CD14-positive monocyte (primary cell): ENCODE measurements at regions not wholly inside any gene's neighbourhood (a gene's known extent, or its start where the extent isn't known, plus 50 kb on each side); places are given as distances from the start of the nearest gene placed in this dataset.
"Not testable (repeated sequence)": the region's sequence is repeated elsewhere in the genome, so short reads cannot be mapped to it uniquely, and the experiment has no call there.

Experiments
- DNase-seq, 3 donors: peaks; one replicate each; pipeline ENCODE4 v3.0.0-alpha.2; 2011 to 2022
- H2AFZ ChIP-seq: 2 replicates; pipeline ENCODE4 v1.6.0; 2012; ENCODE audit warnings: mild to moderate bottlenecking, low read depth, low read length, inconsistent platforms; ENCODE audit not compliant: insufficient read depth, poor library complexity, severe bottlenecking
- H3K27ac ChIP-seq, 2 donors: 1 replicate in 1 of 2; 2 replicates in 1 of 2; pipeline ENCODE4 v1.5.1; 2012 to 2013; ENCODE audit warnings: low read length in 2 of 2, control low read depth in 1 of 2, inconsistent platforms in 1 of 2, low read depth in 1 of 2, mild to moderate bottlenecking in 1 of 2
- H3K27me3 ChIP-seq, 2 donors: one replicate each; pipeline versions ENCODE4 v1.6.0 to v1.6.1; 2011 to 2013; ENCODE audit warnings: low read length in 2 of 2; ENCODE audit not compliant: control insufficient read depth in 2 of 2, insufficient read depth in 2 of 2
- H3K36me3 ChIP-seq, 2 donors: replicated peaks in 1 of 2; 1 replicate in 1 of 2; 2 replicates in 1 of 2; pipeline versions ENCODE4 v1.5.1 to v1.6.1; 2012 to 2013; ENCODE audit warnings: low read length in 2 of 2, control low read depth in 1 of 2, inconsistent platforms in 1 of 2, mild to moderate bottlenecking in 1 of 2; ENCODE audit not compliant: insufficient read depth in 2 of 2, control insufficient read depth in 1 of 2
- H3K4me1 ChIP-seq, 2 donors: 1 replicate in 1 of 2; 2 replicates in 1 of 2; pipeline versions ENCODE4 v1.5.1 to v1.6.1; 2012 to 2013; ENCODE audit warnings: low read length in 2 of 2, control low read depth in 1 of 2, inconsistent platforms in 1 of 2, mild to moderate bottlenecking in 1 of 2, moderate library complexity in 1 of 2; ENCODE audit not compliant: insufficient read depth in 2 of 2, control insufficient read depth in 1 of 2
- H3K4me2 ChIP-seq: replicated peaks from 2 replicates; pipeline ENCODE3; 2012; ENCODE audit warnings: low read length, moderate library complexity, mild to moderate bottlenecking; ENCODE audit not compliant: poor library complexity, severe bottlenecking; ENCODE audit errors: extremely low read depth
- H3K4me3 ChIP-seq, 3 experiments: fragments of 200-600 bp in 1 of 3; sonication (generic) in 1 of 3; replicated peaks in 1 of 3; 1 replicate in 2 of 3; 2 replicates in 1 of 3; pipeline ENCODE4 v1.5.1; 2011 to 2013; ENCODE audit warnings: low read length in 3 of 3, mild to moderate bottlenecking in 3 of 3, control low read depth in 2 of 3, low read depth in 2 of 3, inconsistent platforms in 1 of 3, moderate library complexity in 1 of 3
- H3K79me2 ChIP-seq: 2 replicates; pipeline ENCODE4 v1.6.0; 2012; ENCODE audit warnings: mild to moderate bottlenecking, control low read depth, inconsistent platforms, low read length, moderate library complexity; ENCODE audit not compliant: insufficient read depth
- H3K9ac ChIP-seq: 2 replicates; pipeline ENCODE4 v1.6.0; 2017; ENCODE audit warnings: low read length, mild to moderate bottlenecking; ENCODE audit not compliant: insufficient read depth, poor library complexity, severe bottlenecking
- H3K9me3 ChIP-seq, 2 donors: replicated peaks in 1 of 2; 1 replicate in 1 of 2; 2 replicates in 1 of 2; pipeline versions ENCODE4 v1.5.1 to v1.6.1; 2012 to 2013; ENCODE audit warnings: low read length in 2 of 2, control low read depth in 1 of 2; ENCODE audit not compliant: control insufficient read depth in 1 of 2, insufficient read depth in 1 of 2
- H4K20me1 ChIP-seq: 2 replicates; pipeline ENCODE4 v1.6.0; 2012; ENCODE audit warnings: mild to moderate bottlenecking, low read length, control low read depth, moderate library complexity; ENCODE audit not compliant: insufficient read depth
- H3K27ac Mint-ChIP-seq, 7 donors: one replicate each; pipeline ENCODE4 v1.8.0; 2020; ENCODE audit warnings: mild to moderate bottlenecking in 7 of 7, mixed read lengths in 7 of 7, moderate library complexity in 6 of 7, inconsistent platforms in 2 of 7
- H3K27me3 Mint-ChIP-seq, 3 donors: one replicate each; pipeline ENCODE4 v1.8.0; 2021 to 2022; ENCODE audit warnings: low read depth in 3 of 3, mild to moderate bottlenecking in 3 of 3, mixed read lengths in 3 of 3, moderate library complexity in 3 of 3, inconsistent platforms in 1 of 3
- H3K36me3 Mint-ChIP-seq, 2 donors: one replicate each; pipeline ENCODE4 v1.8.0; 2020; ENCODE audit warnings: mixed read lengths in 2 of 2, inconsistent platforms in 1 of 2, mild to moderate bottlenecking in 1 of 2
- H3K4me1 Mint-ChIP-seq: one replicate; pipeline ENCODE4 v1.8.0; 2020; ENCODE audit warnings: mild to moderate bottlenecking, mixed read lengths
- H3K4me3 Mint-ChIP-seq, 2 donors: one replicate each; pipeline ENCODE4 v1.8.0; 2020; ENCODE audit warnings: mild to moderate bottlenecking in 2 of 2, mixed read lengths in 2 of 2, moderate library complexity in 1 of 2
- H3K9me3 Mint-ChIP-seq, 7 donors: one replicate each; pipeline ENCODE4 v1.8.0; 2020 to 2022; ENCODE audit warnings: mixed read lengths in 7 of 7, mild to moderate bottlenecking in 6 of 7, moderate library complexity in 6 of 7, inconsistent platforms in 2 of 7
- WGBS: methylation state at CpG from one replicate; pipeline ENCODE4 v1.1.5; 2013; ENCODE audit warnings: missing lambda C conversion rate; ENCODE audit not compliant: insufficient coverage; 5-methylcytosine and 5-hydroxymethylcytosine counted together
- intact Hi-C, 2 donors: fragments of 100-400 bp; cut with micrococcal nuclease; formaldehyde crosslinking; loops; one replicate each; pipeline versions ENCODE4 v1.15.0 to v1.15.1; 2023
- TF ChIP-seq, protein P1 (sequence below): fragments of 200-600 bp; IDR thresholded peaks from one replicate; pipeline ENCODE4 v1.8.0; 2022; ENCODE audit warnings: antibody characterized with exemption, mild to moderate bottlenecking

DNA sequence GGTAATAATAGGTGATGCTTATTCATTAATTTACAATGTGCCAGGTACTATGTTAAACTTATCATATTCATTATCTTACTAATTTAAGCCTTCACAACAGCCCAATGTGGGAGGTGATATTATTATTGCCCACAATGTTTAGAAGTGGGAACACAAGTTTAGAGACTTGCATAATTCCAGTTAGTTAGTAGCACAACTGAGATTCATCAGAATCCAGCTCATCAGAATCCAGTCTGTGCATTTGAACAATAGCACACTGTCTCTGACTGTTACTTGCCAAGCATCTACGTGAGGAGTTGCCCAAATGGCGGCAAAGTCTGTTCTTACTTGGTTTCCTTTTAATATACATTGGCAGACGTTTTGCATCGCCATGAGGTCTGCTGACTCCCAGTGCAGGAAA lies 110.9 kb upstream of the BASP1 start:
- no peaks in the 10 kb centered on the region for H3K36me3 Mint-ChIP-seq
- H3K4me1 ChIP-seq, result peaks cover 14 to 17% of the 10 kb centered on the region in 2 donors
- 100% methylated on average over 2 of the region's 4 CpGs for WGBS
- no peaks in the 10 kb centered on the region for H3K79me2 ChIP-seq
- peaks cover 1 to 4% (median 3%) of the 10 kb centered on the region in 3 donors for H3K27me3 Mint-ChIP-seq
- H3K4me2 ChIP-seq, result no peak overlapping the region
- H3K4me1 Mint-ChIP-seq, result peaks cover 18% of the 10 kb centered on the region
- H3K9me3 Mint-ChIP-seq, result no peaks in the 10 kb centered on the region
- H3K4me3 ChIP-seq, result no peak overlapping the region
- no peak overlapping the region for H3K4me3 Mint-ChIP-seq
- H3K27me3 ChIP-seq, result no peaks in the 10 kb centered on the region
- intact Hi-C loops, result no loop called here
- H3K36me3 ChIP-seq, result no peaks in the 10 kb centered on the region
- H3K9me3 ChIP-seq, result no peaks in the 10 kb centered on the region
- TF ChIP-seq, protein P1, sequence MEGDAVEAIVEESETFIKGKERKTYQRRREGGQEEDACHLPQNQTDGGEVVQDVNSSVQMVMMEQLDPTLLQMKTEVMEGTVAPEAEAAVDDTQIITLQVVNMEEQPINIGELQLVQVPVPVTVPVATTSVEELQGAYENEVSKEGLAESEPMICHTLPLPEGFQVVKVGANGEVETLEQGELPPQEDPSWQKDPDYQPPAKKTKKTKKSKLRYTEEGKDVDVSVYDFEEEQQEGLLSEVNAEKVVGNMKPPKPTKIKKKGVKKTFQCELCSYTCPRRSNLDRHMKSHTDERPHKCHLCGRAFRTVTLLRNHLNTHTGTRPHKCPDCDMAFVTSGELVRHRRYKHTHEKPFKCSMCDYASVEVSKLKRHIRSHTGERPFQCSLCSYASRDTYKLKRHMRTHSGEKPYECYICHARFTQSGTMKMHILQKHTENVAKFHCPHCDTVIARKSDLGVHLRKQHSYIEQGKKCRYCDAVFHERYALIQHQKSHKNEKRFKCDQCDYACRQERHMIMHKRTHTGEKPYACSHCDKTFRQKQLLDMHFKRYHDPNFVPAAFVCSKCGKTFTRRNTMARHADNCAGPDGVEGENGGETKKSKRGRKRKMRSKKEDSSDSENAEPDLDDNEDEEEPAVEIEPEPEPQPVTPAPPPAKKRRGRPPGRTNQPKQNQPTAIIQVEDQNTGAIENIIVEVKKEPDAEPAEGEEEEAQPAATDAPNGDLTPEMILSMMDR, result no peak
- no peak for DNase-seq
- no peak overlapping the region for H3K27ac Mint-ChIP-seq
- H3K9ac ChIP-seq, result no peak overlapping the region
- no peak overlapping the region for H3K27ac ChIP-seq
- H2AFZ ChIP-seq, result no peak overlapping the region
- no peaks in the 10 kb centered on the region for H4K20me1 ChIP-seq

DNA sequence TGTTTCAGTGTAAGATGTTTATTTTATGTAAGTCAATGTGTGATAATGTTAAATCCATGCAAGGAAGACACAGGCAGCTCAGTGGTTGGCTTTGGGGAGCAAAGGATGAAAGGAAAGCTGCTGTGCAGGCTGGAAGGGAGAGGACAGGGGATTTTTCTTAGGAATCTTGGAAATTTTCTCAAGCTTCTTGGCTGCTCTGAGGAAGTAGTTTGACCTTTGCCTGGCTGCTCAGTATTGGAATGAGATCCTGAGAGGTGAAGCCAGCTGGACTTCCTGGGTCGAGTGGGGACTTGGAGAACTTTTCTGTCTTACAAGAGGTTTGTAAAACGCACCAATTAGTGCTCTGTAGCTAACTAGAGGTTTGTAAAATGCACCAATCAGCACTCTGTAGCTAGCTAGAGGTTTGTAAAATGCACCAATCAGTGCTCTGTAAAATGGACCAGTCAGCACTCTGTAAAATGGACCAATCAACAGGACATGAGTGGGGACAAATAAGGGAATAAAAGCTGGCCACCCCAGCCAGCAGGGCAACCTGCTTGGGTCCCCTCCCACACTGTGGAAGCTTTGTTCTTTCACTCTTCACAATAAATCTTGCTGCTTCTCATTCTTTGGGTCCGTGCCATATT lies 105.2 kb upstream of the BASP1 start:
- not testable (repeated sequence) for H3K36me3 Mint-ChIP-seq, H3K27me3 ChIP-seq, H3K79me2 ChIP-seq, H3K4me2 ChIP-seq, H3K36me3 ChIP-seq, H3K4me3 ChIP-seq, H3K27me3 Mint-ChIP-seq, H3K9ac ChIP-seq, H3K27ac ChIP-seq, H2AFZ ChIP-seq, DNase-seq, H4K20me1 ChIP-seq, H3K9me3 Mint-ChIP-seq, H3K4me3 Mint-ChIP-seq, H3K9me3 ChIP-seq
- peak overlapping the region in 6 of 7 donors; percentile 7 to 71 (median 43) for H3K27ac Mint-ChIP-seq
- intact Hi-C loops, result loop anchor here in 1 of 2 donors (10.0 kb wide), 1 partner anchor 487 kb away; no protein-coding TSS in a partner anchor
- 93% methylated on average over 3 of the region's 3 CpGs for WGBS
- peaks cover 17 to 22% of the 10 kb centered on the region in 2 donors for H3K4me1 ChIP-seq
- peaks cover 23% of the 10 kb centered on the region for H3K4me1 Mint-ChIP-seq
